Bone marrow (tissue), 2 donors: ENCODE measurements at regions not wholly inside any gene's neighbourhood (a gene's known extent, or its start where the extent isn't known, plus 50 kb on each side); places are given as distances from the start of the nearest gene placed in this dataset.

Experiments
- DNase-seq, 2 donors: peaks; one replicate each; lab custom pipeline; 2025; lab: John Stamatoyannopoulos, UW

GRCh38 chr5:4879693-4880303, 260.3 kb upstream of the ADAMTS16 start:
- DNase-seq: no peak

- no peak for DNase-seq
Measured at GRCh38 chr5:4880304-4880741, 259.8 kb upstream of the ADAMTS16 start.

GRCh38 chr5:4881366-4882002, 258.6 kb upstream of the ADAMTS16 start:
- DNase-seq: no peak

GRCh38 chr5:4882186-4882585, 257.9 kb upstream of the ADAMTS16 start:
- DNase-seq: no peak

- DNase-seq: no peak
Measured at GRCh38 chr5:4883360-4883759, 256.8 kb upstream of the ADAMTS16 start.

GRCh38 chr5:4893063-4893744, 246.9 kb upstream of the ADAMTS16 start:
- no peak for DNase-seq

- no peak for DNase-seq
Measured at GRCh38 chr5:4896328-4896727, 243.8 kb upstream of the ADAMTS16 start.

- no peak for DNase-seq
Measured at GRCh38 chr5:4901305-4901811, 238.8 kb upstream of the ADAMTS16 start.

GRCh38 chr5:4901924-4902323, 238.2 kb upstream of the ADAMTS16 start:
- no peak for DNase-seq

- DNase-seq: no peak
Measured at GRCh38 chr5:4905674-4906520, 234.2 kb upstream of the ADAMTS16 start.

- DNase-seq: no peak
Measured at GRCh38 chr5:4906786-4907185, 233.3 kb upstream of the ADAMTS16 start.

GRCh38 chr5:4907571-4907970, 232.6 kb upstream of the ADAMTS16 start:
- no peak for DNase-seq

- DNase-seq: no peak
Measured at GRCh38 chr5:4909086-4909485, 231.0 kb upstream of the ADAMTS16 start.

- DNase-seq: no peak
Measured at GRCh38 chr5:4911646-4912403, 228.3 kb upstream of the ADAMTS16 start.

- no peak for DNase-seq
Measured at GRCh38 chr5:4921929-4922328, 218.2 kb upstream of the ADAMTS16 start.

- DNase-seq: no peak
Measured at GRCh38 chr5:4924577-4924976, 215.6 kb upstream of the ADAMTS16 start.

- DNase-seq: no peak
Measured at GRCh38 chr5:4927097-4927496, 213.0 kb upstream of the ADAMTS16 start.

GRCh38 chr5:4928409-4928808, 211.7 kb upstream of the ADAMTS16 start:
- DNase-seq: no peak

GRCh38 chr5:4929092-4929655, 211.0 kb upstream of the ADAMTS16 start:
- DNase-seq: no peak

GRCh38 chr5:4939042-4939781, 200.9 kb upstream of the ADAMTS16 start:
- DNase-seq: no peak
